HEK293 (cell line): ENCODE measurements at regions not wholly inside any gene's neighbourhood (a gene's known extent, or its start where the extent isn't known, plus 50 kb on each side); places are given as distances from the start of the nearest gene placed in this dataset.

Experiments used
- CTCF ChIA-PET: fragments of 350-600 bp; formaldehyde crosslinking; extraction: SDS; loops from one replicate; lab custom pipeline; 2021; ENCODE audit warnings: antibody characterized with exemption; lab: Yijun Ruan, JAX
- POLR2A ChIA-PET: fragments of 300-600 bp; formaldehyde crosslinking; extraction: SDS; loops from one replicate; lab custom pipeline; 2020; ENCODE audit warnings: antibody characterized with exemption, inconsistent platforms; lab: Yijun Ruan, JAX
- H3K27ac ChIP-seq: fragments of 200-500 bp; sonication (Bioruptor generic); 2 replicates; pipeline ENCODE4 v1.5.1; 2014; ENCODE audit warnings: low read depth, low read length, control low read depth, inconsistent platforms; ENCODE audit errors: extremely low read depth
- H3K36me3 ChIP-seq, 2 experiments: fragments of 200-500 bp in 1 of 2; sonication (Bioruptor generic) in 1 of 2; 1 replicate in 1 of 2; 2 replicates in 1 of 2; pipeline ENCODE4 v1.5.1; 2014 to 2017; ENCODE audit warnings: inconsistent platforms in 2 of 2, low read length in 2 of 2; ENCODE audit not compliant: control insufficient read depth in 2 of 2, insufficient read depth in 1 of 2
- H3K4me1 ChIP-seq: fragments of 200-500 bp; sonication (Bioruptor generic); 2 replicates; pipeline ENCODE4 v1.5.1; 2014; ENCODE audit warnings: mild to moderate bottlenecking, low read length, inconsistent platforms; ENCODE audit not compliant: control insufficient read depth, insufficient read depth
- H3K4me3 ChIP-seq: 2 replicates; pipeline ENCODE4 v1.5.1; 2011; ENCODE audit warnings: low read depth, mild to moderate bottlenecking, control low read depth, low read length, moderate library complexity
- H3K9me3 ChIP-seq: fragments of 200-500 bp; sonication (Bioruptor generic); 2 replicates; pipeline ENCODE4 v1.5.1; 2014; ENCODE audit warnings: low read depth, low read length, inconsistent platforms; ENCODE audit not compliant: control insufficient read depth, insufficient read depth
- KLF17 ChIP-seq: fragments of 450-650 bp; formaldehyde crosslinking; IDR thresholded peaks from 2 replicates; pipeline ENCODE4 v1.5.1; 2016; ENCODE audit warnings: missing biosample characterization, missing genetic modification characterization
- PRDM1 ChIP-seq: fragments of 450-650 bp; formaldehyde crosslinking; IDR thresholded peaks from 2 replicates; pipeline ENCODE4; 2016; ENCODE audit warnings: missing biosample characterization, missing genetic modification characterization
- ZBTB1 ChIP-seq: fragments of 450-650 bp; formaldehyde crosslinking; IDR thresholded peaks from 2 replicates; pipeline ENCODE4 v1.5.1; 2016; ENCODE audit warnings: missing biosample characterization, missing genetic modification characterization
- ZNF114 ChIP-seq: fragments of 450-650 bp; formaldehyde crosslinking; IDR thresholded peaks from 2 replicates; pipeline ENCODE4 v1.5.0; 2017; ENCODE audit warnings: missing biosample characterization, missing genetic modification characterization
- ZNF221 ChIP-seq: fragments of 450-650 bp; formaldehyde crosslinking; IDR thresholded peaks from 2 replicates; pipeline ENCODE4 v1.5.1; 2017; ENCODE audit warnings: missing biosample characterization, missing genetic modification characterization, borderline replicate concordance
- ZNF280C ChIP-seq: fragments of 450-650 bp; formaldehyde crosslinking; IDR thresholded peaks from 2 replicates; pipeline ENCODE4 v1.5.1; 2016; ENCODE audit warnings: missing biosample characterization, missing genetic modification characterization
- ZNF510 ChIP-seq: fragments of 450-650 bp; formaldehyde crosslinking; IDR thresholded peaks from 2 replicates; pipeline ENCODE4 v1.5.1; 2018; ENCODE audit warnings: mild to moderate bottlenecking, missing genetic modification characterization, missing biosample characterization; ENCODE audit not compliant: insufficient replicate concordance
- ZNF548 ChIP-seq: fragments of 450-650 bp; formaldehyde crosslinking; IDR thresholded peaks from 2 replicates; pipeline ENCODE4 v1.5.1; 2016; ENCODE audit warnings: missing biosample characterization, missing genetic modification characterization
- ZNF623 ChIP-seq: fragments of 450-650 bp; formaldehyde crosslinking; IDR thresholded peaks from 2 replicates; pipeline ENCODE4 v1.5.1; 2016; ENCODE audit warnings: missing biosample characterization, missing genetic modification characterization
- ZNF768 ChIP-seq: fragments of 450-650 bp; formaldehyde crosslinking; IDR thresholded peaks from 2 replicates; pipeline ENCODE4 v1.5.1; 2018; ENCODE audit warnings: missing biosample characterization, mild to moderate bottlenecking, missing genetic modification characterization
- TF ChIP-seq, protein P1 (sequence below): fragments of 450-650 bp; formaldehyde crosslinking; IDR thresholded peaks from 2 replicates; pipeline ENCODE4 v1.5.1; 2016; ENCODE audit warnings: missing biosample characterization, missing genetic modification characterization
- TF ChIP-seq, protein P2 (sequence below): fragments of 450-650 bp; IDR thresholded peaks from 2 replicates; pipeline ENCODE4 v1.5.1; 2018; ENCODE audit warnings: missing biosample characterization, mild to moderate bottlenecking, missing genetic modification characterization

- TF ChIP-seq ZNF768 (tag by site-specific recombination): no peak
These were observed 173.4 kb upstream of the CITED2 start (continued) for GRCh38 chr6:139547804-139548203.

DNA sequence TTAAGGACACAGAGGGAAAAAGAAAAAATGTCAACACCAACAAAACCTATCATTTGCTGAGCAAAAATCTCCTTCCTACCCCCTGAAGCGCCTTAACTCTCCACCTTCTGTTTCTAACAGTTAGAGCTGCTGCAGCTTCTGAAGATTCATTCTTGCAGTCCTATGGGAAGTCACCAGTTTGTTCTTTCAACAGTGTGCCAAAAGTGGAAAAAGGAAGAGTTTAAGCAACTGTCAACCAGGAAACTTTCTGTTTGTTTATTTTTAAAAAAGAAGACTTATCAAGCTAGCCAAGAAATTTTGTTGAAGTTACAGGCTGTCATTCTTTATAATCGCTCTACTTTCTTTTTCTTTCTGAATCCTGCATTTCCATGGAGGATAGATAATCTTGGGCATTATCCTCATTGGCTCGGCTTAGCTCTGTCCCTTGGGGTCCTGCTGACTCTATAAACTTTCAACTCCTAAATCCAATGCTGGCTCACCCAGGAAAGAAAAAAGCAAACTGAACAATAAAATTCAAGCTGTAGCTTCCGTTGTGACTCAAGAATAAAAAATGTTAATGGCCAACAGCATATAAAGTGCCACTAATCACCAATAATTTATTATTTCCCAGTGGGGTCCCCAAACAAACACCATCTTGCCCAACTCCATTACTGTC is 172.8 kb upstream of the CITED2 start:
- no peak overlapping the region for H3K4me3 ChIP-seq
- H3K9me3 ChIP-seq: no peaks in the 10 kb centered on the region
- H3K36me3 ChIP-seq: no peaks in the 10 kb centered on the region
- TF ChIP-seq ZNF623 (tag by site-specific recombination): no peak
- H3K27ac ChIP-seq: no peak overlapping the region
- CTCF ChIA-PET: interaction anchor here (0.6 to 1.2 kb wide), 2 partner anchors 23 to 334 kb away, joined by 3 to 4 read pairs; no protein-coding TSS in a partner anchor
- POLR2A ChIA-PET: interaction anchor here (0.6 kb wide), 1 partner anchor 173 kb away, joined by 3 read pairs; the partner anchor contains the start of gene CITED2
- peaks cover 17% of the 10 kb centered on the region for H3K4me1 ChIP-seq

GRCh38 chr6:139546106-139546472 is 171.6 kb upstream of the CITED2 start:
- Histone ChIP-seq H3K4me3 (no peak overlapping the region), H3K27ac (no peak overlapping the region), H3K36me3 (no peaks in the 10 kb centered on the region), H3K9me3 (no peaks in the 10 kb centered on the region), H3K4me1 (peaks cover 17% of the 10 kb centered on the region)
- POLR2A ChIA-PET: no interaction called here
- TF ChIP-seq, protein P1, sequence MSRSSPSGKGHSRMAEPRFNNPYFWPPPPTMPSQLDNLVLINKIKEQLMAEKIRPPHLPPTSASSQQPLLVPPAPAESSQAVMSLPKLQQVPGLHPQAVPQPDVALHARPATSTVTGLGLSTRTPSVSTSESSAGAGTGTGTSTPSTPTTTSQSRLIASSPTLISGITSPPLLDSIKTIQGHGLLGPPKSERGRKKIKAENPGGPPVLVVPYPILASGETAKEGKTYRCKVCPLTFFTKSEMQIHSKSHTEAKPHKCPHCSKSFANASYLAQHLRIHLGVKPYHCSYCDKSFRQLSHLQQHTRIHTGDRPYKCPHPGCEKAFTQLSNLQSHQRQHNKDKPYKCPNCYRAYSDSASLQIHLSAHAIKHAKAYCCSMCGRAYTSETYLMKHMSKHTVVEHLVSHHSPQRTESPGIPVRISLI (tag by site-specific recombination): no peak
- TF ChIP-seq PRDM1 (no peak), ZBTB1 (no peak), ZNF510 (tag by site-specific recombination) (no peak), ZNF221 (tag by site-specific recombination) (no peak), ZNF114 (no peak), ZNF280C (tag by site-specific recombination) (no peak)
- TF ChIP-seq, protein P2, sequence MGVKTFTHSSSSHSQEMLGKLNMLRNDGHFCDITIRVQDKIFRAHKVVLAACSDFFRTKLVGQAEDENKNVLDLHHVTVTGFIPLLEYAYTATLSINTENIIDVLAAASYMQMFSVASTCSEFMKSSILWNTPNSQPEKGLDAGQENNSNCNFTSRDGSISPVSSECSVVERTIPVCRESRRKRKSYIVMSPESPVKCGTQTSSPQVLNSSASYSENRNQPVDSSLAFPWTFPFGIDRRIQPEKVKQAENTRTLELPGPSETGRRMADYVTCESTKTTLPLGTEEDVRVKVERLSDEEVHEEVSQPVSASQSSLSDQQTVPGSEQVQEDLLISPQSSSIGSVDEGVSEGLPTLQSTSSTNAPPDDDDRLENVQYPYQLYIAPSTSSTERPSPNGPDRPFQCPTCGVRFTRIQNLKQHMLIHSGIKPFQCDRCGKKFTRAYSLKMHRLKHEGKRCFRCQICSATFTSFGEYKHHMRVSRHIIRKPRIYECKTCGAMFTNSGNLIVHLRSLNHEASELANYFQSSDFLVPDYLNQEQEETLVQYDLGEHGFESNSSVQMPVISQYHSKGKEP (tag by site-specific recombination): no peak
- CTCF ChIA-PET: no interaction called here

DNA sequence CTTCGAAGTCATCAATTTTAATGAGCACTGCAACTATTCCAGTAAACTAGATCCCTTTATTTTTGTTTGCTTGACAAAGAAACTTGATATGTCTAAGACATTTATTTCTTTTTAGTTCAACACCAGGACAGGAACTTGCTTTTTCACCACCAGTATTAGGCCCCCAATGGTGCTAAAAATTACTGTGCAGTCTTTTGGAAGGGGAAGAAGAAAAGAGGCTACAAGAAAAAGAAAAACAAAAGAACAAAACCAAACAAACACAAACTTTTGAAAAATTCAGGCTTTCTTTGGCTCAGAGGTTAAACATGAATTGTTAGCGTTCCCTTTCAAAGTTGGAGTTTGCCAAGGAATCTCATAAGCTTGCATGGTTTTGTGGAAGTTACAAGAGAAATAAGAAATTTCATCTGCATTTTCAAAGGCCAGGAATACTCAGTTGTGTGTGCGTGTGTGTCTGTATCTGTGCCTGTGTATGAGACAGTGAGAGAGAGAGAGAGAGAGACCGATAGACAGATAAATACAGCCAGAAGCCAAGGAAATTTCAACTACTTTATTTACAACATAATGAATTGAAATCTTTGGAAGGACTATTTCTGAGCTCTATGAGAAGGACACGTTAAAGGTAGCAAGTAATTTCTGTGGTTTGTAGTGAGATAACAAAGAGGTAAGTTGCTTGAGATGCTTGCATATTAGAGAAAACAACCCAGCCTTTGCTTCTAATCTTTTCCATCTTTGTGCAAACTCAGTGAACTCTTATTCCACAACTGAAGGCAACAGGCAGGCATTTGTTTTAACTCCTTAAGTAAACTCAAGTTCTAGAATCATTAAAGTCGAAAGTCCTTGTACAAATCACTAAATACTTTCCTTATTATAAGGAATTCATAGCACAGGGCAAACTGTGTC is 171.0 kb upstream of the CITED2 start:
- ChIA-PET CTCF (interaction anchor here (1.5 kb wide), 1 partner anchor 11 kb away, joined by 3 read pairs; no protein-coding TSS in a partner anchor), POLR2A (interaction anchor here (0.8 kb wide), 1 partner anchor 171 kb away, joined by 3 read pairs; the partner anchor contains the start of gene CITED2)
- Histone ChIP-seq H3K4me3 (no peak overlapping the region), H3K27ac (no peak overlapping the region), H3K4me1 (peaks cover 17% of the 10 kb centered on the region), H3K9me3 (no peaks in the 10 kb centered on the region), H3K36me3 (no peaks in the 10 kb centered on the region)
- TF ChIP-seq KLF17 (tag by site-specific recombination) (no peak), ZNF548 (tag by site-specific recombination) (no peak)
